Endothelial cell of umbilical vein (primary cell): ENCODE measurements at regions not wholly inside any gene's neighbourhood (a gene's known extent, or its start where the extent isn't known, plus 50 kb on each side); places are given as distances from the start of the nearest gene placed in this dataset.

Experiments
- BruUV-seq: library from RNA; stranded (reverse); fragments of 400-500 nt; replicated peaks from 2 replicates; lab custom pipeline; 2021; lab: Mats Ljungman, UMichigan
- CTCF ChIA-PET: fragments of 300-600, 350-600 bp; sonication (Branson Sonifier 250); formaldehyde crosslinking; loops from one replicate; lab custom pipeline; 2021; ENCODE audit warnings: antibody characterized with exemption, inconsistent platforms; lab: Charles Lee
- POLR2A ChIA-PET: fragments of 300-600, 350-600 bp; sonication (Branson Sonifier 250); formaldehyde crosslinking; loops from one replicate; lab custom pipeline; 2021; ENCODE audit warnings: antibody characterized with exemption, inconsistent platforms; lab: Charles Lee
- DNase-seq: peaks from one replicate; pipeline ENCODE4 v3.0.0-alpha.2; 2011; ENCODE audit warnings: low read depth, low spot score
- FAIRE-seq: peaks from 2 replicates; lab custom pipeline; 2011; peaks lifted over from hg19 to GRCh38; lab: Jason Lieb, UNC
- H2AFZ ChIP-seq: 2 replicates; pipeline ENCODE4 v1.6.0; 2012; ENCODE audit warnings: low read depth, low read length, control low read depth, inconsistent platforms
- H3K27ac ChIP-seq: 2 replicates; pipeline ENCODE4 v1.5.1; 2011; ENCODE audit warnings: low read depth, mild to moderate bottlenecking, control low read depth, low read length, moderate library complexity; ENCODE audit not compliant: insufficient read depth
- H3K27me3 ChIP-seq, 2 experiments: 2 replicates each; pipeline versions ENCODE4 v1.6.0 to v1.6.1; 2011; ENCODE audit warnings: low read length in 2 of 2, mixed read lengths in 1 of 2; ENCODE audit not compliant: control insufficient read depth in 2 of 2, insufficient read depth in 2 of 2
- H3K36me3 ChIP-seq, 2 experiments: 2 replicates in 1 of 2; 3 replicates in 1 of 2; pipeline ENCODE4 v1.5.1; 2011; ENCODE audit warnings: low read length in 2 of 2, mild to moderate bottlenecking in 1 of 2, moderate library complexity in 1 of 2; ENCODE audit not compliant: control insufficient read depth in 2 of 2, insufficient read depth in 2 of 2; ENCODE audit errors: extremely low read depth in 1 of 2
- H3K4me1 ChIP-seq: 3 replicates; pipeline ENCODE4 v1.5.1; 2011; ENCODE audit warnings: mild to moderate bottlenecking, low read length; ENCODE audit not compliant: control insufficient read depth, insufficient read depth; ENCODE audit errors: extremely low read depth
- H3K4me2 ChIP-seq: 2 replicates; pipeline ENCODE4 v1.6.1; 2011; ENCODE audit warnings: low read length, control low read depth, mixed read lengths; ENCODE audit not compliant: insufficient read depth
- H3K4me3 ChIP-seq, 3 experiments: fragments of 200-600 bp in 1 of 3; sonication (generic), shearing (Covaris generic) in 1 of 3; replicated peaks in 1 of 3; 2 replicates each; pipeline ENCODE4 v1.5.1; 2011 to 2016; ENCODE audit warnings: control low read depth in 3 of 3, low read length in 3 of 3, mild to moderate bottlenecking in 2 of 3, inconsistent platforms in 1 of 3, low read depth in 1 of 3, moderate library complexity in 1 of 3; ENCODE audit not compliant: insufficient read depth in 1 of 3
- H3K79me2 ChIP-seq: 2 replicates; pipeline ENCODE4 v1.6.0; 2012; ENCODE audit warnings: low read length, inconsistent platforms; ENCODE audit not compliant: control insufficient read depth, insufficient read depth
- H3K9ac ChIP-seq: replicated peaks from 2 replicates; pipeline ENCODE3; 2011; ENCODE audit warnings: low read length, control low read depth; ENCODE audit not compliant: insufficient read depth; ENCODE audit errors: extremely low read depth
- H3K9me1 ChIP-seq: replicated peaks from 3 replicates; pipeline ENCODE4 v1.6.0; 2011; ENCODE audit warnings: mild to moderate bottlenecking, low read length; ENCODE audit not compliant: control insufficient read depth, insufficient read depth; ENCODE audit errors: extremely low read depth
- H3K9me3 ChIP-seq: replicated peaks from 2 replicates; pipeline ENCODE4 v1.5.1; 2012; ENCODE audit warnings: low read length, inconsistent platforms; ENCODE audit not compliant: control insufficient read depth, insufficient read depth
- H4K20me1 ChIP-seq: replicated peaks from 2 replicates; pipeline ENCODE3; 2011; ENCODE audit warnings: mild to moderate bottlenecking, low read length; ENCODE audit not compliant: control insufficient read depth, insufficient read depth; ENCODE audit errors: extremely low read depth
- CTCF ChIP-seq, 2 donors: IDR thresholded peaks; 1 replicate in 1 of 2; 2 replicates in 1 of 2; pipeline ENCODE4 v1.5.1; 2011; ENCODE audit warnings: low read length in 2 of 2, mild to moderate bottlenecking in 2 of 2, moderate library complexity in 2 of 2, control low read depth in 1 of 2, inconsistent platforms in 1 of 2, low read depth in 1 of 2; ENCODE audit not compliant: insufficient read depth in 1 of 2; ENCODE audit errors: extremely low read depth in 1 of 2
- EZH2 ChIP-seq: IDR thresholded peaks from 2 replicates; pipeline ENCODE4 v1.6.1; 2012; ENCODE audit warnings: borderline replicate concordance, low read depth, mild to moderate bottlenecking, moderate library complexity, low read length, inconsistent platforms; ENCODE audit not compliant: severe bottlenecking
- FOS ChIP-seq: IDR thresholded peaks from 2 replicates; pipeline ENCODE4 v1.6.1; 2011; ENCODE audit warnings: mild to moderate bottlenecking, low read length, moderate library complexity, borderline replicate concordance; ENCODE audit not compliant: insufficient read depth
- GATA2 ChIP-seq: IDR thresholded peaks from 2 replicates; pipeline ENCODE4 v1.7.0; 2011; ENCODE audit warnings: low read depth, mild to moderate bottlenecking, moderate library complexity, mixed read lengths, low read length; ENCODE audit not compliant: insufficient read length, insufficient read depth
- JUN ChIP-seq: IDR thresholded peaks from 2 replicates; pipeline ENCODE4 v1.6.1; 2011; ENCODE audit warnings: borderline replicate concordance, low read depth; ENCODE audit not compliant: insufficient read length, insufficient read depth
- MYC ChIP-seq: IDR thresholded peaks from one replicate; pipeline ENCODE4 v1.6.1; 2011; ENCODE audit warnings: mild to moderate bottlenecking, low read depth, low read length
- POLR2A ChIP-seq: IDR thresholded peaks from 2 replicates; pipeline ENCODE4 v1.6.1; 2012; ENCODE audit warnings: low read depth, mild to moderate bottlenecking, control low read depth, low read length
- POLR2AphosphoS5 ChIP-seq: IDR thresholded peaks from 2 replicates; pipeline ENCODE4 v1.6.1; 2012; ENCODE audit warnings: low read depth, mild to moderate bottlenecking, control low read depth, low read length, moderate library complexity; ENCODE audit not compliant: insufficient read depth
- dilution Hi-C: fragments of 300-500 bp; cut with MboI; formaldehyde crosslinking; loops from one replicate; pipeline ENCODE4 v1.15.0; 2019; ENCODE audit warnings: low sequenced_read_pairs; ENCODE audit not compliant: extremely low pct_ligation_motif_present
- intact Hi-C: fragments of 100-400 bp; cut with micrococcal nuclease; formaldehyde crosslinking; loops from one replicate; pipeline ENCODE4 v1.10.0; 2022
- TF ChIP-seq, protein P1 (sequence below): IDR thresholded peaks from 2 replicates; pipeline ENCODE4 v1.6.1; 2011; ENCODE audit not compliant: insufficient read depth, insufficient read length

DNA sequence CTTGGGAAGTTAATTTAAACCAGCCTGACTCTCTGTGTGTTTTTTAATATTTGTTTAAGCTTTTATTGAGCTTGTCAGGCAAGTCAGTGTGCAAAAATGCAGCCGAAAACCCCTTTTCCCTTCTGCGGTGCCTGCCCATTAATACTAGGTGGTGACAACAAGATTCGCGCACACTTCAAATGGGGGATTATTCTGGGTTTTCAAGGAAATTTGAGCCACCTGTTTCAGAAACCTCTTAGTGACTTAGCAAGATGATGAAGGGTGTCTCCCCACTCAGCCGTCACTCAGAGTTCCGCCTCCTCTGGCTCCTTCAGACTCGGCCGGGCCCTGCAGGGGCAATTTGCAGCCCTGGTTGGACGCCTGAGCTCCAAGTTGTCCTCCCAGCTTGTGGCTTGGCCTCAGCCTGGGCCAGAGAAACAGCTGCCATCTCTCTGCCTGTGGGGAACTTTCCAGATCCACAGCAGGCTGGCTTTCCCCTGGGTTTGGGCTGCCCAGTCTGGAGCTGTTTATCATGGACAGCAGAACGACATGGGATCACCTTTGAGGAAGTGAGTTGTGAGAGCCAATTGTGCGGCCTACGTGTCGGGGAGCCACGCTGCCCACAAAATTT, 75.9 kb downstream of the SPRY4 start:
- no peaks in the 10 kb centered on the region for H3K9me3 ChIP-seq
- dilution Hi-C loops, result no loop called here
- DNase-seq, result no peak
- no peaks in the 10 kb centered on the region for H3K79me2 ChIP-seq
- H3K27ac ChIP-seq, result no peak overlapping the region
- no peaks in the 10 kb centered on the region for H3K36me3 ChIP-seq
- H3K27me3 ChIP-seq, result no peaks in the 10 kb centered on the region
- no peak overlapping the region for H3K4me2 ChIP-seq
- H3K4me3 ChIP-seq, result no peak overlapping the region
- intact Hi-C loops, result no loop called here
- ChIA-PET POLR2A (no interaction called here), CTCF (interaction anchor here (2.2 kb wide), 1 partner anchor 31 kb away, joined by 5 read pairs; no protein-coding TSS in a partner anchor)
- TF ChIP-seq FOS, result no peak
- no peak for TF ChIP-seq MYC
- TF ChIP-seq, protein P1, sequence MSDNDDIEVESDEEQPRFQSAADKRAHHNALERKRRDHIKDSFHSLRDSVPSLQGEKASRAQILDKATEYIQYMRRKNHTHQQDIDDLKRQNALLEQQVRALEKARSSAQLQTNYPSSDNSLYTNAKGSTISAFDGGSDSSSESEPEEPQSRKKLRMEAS, result no peak
- TF ChIP-seq GATA2, result no peak
- no peak for TF ChIP-seq POLR2A
- no peak for TF ChIP-seq JUN
- TF ChIP-seq CTCF (IDR thresholded peaks at IDR 0.05; ENCODE audit: extremely low read depth in 1 of 2, insufficient read depth in 1 of 2, low read depth in 1 of 2, low read length in 2 of 2), result no peak
- no peak for TF ChIP-seq EZH2
- no peak for TF ChIP-seq POLR2AphosphoS5
- no peaks in the 10 kb centered on the region for H3K9me1 ChIP-seq
- no peaks in the 10 kb centered on the region for H4K20me1 ChIP-seq
- no TSS peak for BruUV-seq
- no peak for FAIRE-seq
- no peak overlapping the region for H2AFZ ChIP-seq
- H3K9ac ChIP-seq, result no peak overlapping the region
- H3K4me1 ChIP-seq, result peaks cover 13% of the 10 kb centered on the region
